ENCODE measurements at regions not wholly inside any gene's neighbourhood (a gene's known extent, or its start where the extent isn't known, plus 50 kb on each side); places are given as distances from the start of the nearest gene placed in this dataset.

- Histone ChIP-seq H3K27me3 (ENCODE audit: insufficient read depth, low read length) (no peaks in the 10 kb centered on the region), H2AFZ (ENCODE audit: low read depth, low read length, poor library complexity, severe bottlenecking) (peak overlapping the region; percentile 24), H3K4me2 (ENCODE audit: low read length) (peak overlapping the region; percentile 79), H3K4me3 (replicated peaks in 1 of 2; ENCODE audit: low read depth in 1 of 2, low read length in 2 of 2) (peak overlapping the region; percentile 26 to 41), H3K27ac (ENCODE audit: low read depth, low read length) (0 out of 2 replicates have a peak overlapping the region, but pooled peaks have one; percentile 4), H3K79me2 (ENCODE audit: insufficient read depth, low read length) (no peaks in the 10 kb centered on the region), H3K9me2 (ENCODE audit: insufficient read depth) (no peaks in the 10 kb centered on the region), H3K9ac (ENCODE audit: low read length) (peak overlapping the region; percentile 12; the same call in 1 of the 2 replicates), H3K36me3 (ENCODE audit: control insufficient read depth in 1 of 2, insufficient read depth in 2 of 2, low read length in 2 of 2) (no peaks in the 10 kb centered on the region), H3K9me3 (ENCODE audit: control insufficient read depth in 1 of 2, insufficient read depth in 1 of 2, low read depth in 1 of 2, low read length in 2 of 2) (no peaks in the 10 kb centered on the region), H3K4me1 (ENCODE audit: control insufficient read depth in 1 of 2, insufficient read depth in 2 of 2, low read length in 2 of 2) (peaks cover 53 to 62% of the 10 kb centered on the region in 2 experiments), H4K20me1 (ENCODE audit: insufficient read depth) (no peaks in the 10 kb centered on the region)
- ChIA-PET RAD21 (ENCODE audit: low non-redundant PET in 1 of 2, low total read pairs in 2 of 2, uncharacterized antibody in 2 of 2, unreplicated experiment in 2 of 2) (interaction anchor here in 1 of 2 experiments (0.6 to 1.0 kb wide), 2 partner anchors 23 to 168 kb away, joined by 4 to 8 read pairs; no protein-coding TSS in a partner anchor), CTCF (no interaction called here), POLR2A (interaction anchor here (0.5 to 0.9 kb wide), 2 partner anchors 162 to 262 kb away, joined by 4 to 5 read pairs; no protein-coding TSS in a partner anchor)
- peak; percentile 18 for DNase-seq (ENCODE audit: low read depth, low spot score)
- no TSS peak for BruUV-seq (replicated peaks)
- ATAC-seq: peak; percentile 50
- TF ChIP-seq, protein P1, sequence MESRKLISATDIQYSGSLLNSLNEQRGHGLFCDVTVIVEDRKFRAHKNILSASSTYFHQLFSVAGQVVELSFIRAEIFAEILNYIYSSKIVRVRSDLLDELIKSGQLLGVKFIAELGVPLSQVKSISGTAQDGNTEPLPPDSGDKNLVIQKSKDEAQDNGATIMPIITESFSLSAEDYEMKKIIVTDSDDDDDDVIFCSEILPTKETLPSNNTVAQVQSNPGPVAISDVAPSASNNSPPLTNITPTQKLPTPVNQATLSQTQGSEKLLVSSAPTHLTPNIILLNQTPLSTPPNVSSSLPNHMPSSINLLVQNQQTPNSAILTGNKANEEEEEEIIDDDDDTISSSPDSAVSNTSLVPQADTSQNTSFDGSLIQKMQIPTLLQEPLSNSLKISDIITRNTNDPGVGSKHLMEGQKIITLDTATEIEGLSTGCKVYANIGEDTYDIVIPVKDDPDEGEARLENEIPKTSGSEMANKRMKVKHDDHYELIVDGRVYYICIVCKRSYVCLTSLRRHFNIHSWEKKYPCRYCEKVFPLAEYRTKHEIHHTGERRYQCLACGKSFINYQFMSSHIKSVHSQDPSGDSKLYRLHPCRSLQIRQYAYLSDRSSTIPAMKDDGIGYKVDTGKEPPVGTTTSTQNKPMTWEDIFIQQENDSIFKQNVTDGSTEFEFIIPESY (IDR thresholded peaks at IDR 0.05; ENCODE audit: extremely low read depth, insufficient replicate concordance, low read length): no peak
- no peak for TF ChIP-seq SIN3A (IDR thresholded peaks at IDR 0.05; ENCODE audit: low read depth)
- peak; percentile 17; the same call in 1 of the 2 replicates for TF ChIP-seq POLR2AphosphoS5 (IDR thresholded peaks at IDR 0.05; ENCODE audit: low read depth, low read length)
- TF ChIP-seq, protein P2, sequence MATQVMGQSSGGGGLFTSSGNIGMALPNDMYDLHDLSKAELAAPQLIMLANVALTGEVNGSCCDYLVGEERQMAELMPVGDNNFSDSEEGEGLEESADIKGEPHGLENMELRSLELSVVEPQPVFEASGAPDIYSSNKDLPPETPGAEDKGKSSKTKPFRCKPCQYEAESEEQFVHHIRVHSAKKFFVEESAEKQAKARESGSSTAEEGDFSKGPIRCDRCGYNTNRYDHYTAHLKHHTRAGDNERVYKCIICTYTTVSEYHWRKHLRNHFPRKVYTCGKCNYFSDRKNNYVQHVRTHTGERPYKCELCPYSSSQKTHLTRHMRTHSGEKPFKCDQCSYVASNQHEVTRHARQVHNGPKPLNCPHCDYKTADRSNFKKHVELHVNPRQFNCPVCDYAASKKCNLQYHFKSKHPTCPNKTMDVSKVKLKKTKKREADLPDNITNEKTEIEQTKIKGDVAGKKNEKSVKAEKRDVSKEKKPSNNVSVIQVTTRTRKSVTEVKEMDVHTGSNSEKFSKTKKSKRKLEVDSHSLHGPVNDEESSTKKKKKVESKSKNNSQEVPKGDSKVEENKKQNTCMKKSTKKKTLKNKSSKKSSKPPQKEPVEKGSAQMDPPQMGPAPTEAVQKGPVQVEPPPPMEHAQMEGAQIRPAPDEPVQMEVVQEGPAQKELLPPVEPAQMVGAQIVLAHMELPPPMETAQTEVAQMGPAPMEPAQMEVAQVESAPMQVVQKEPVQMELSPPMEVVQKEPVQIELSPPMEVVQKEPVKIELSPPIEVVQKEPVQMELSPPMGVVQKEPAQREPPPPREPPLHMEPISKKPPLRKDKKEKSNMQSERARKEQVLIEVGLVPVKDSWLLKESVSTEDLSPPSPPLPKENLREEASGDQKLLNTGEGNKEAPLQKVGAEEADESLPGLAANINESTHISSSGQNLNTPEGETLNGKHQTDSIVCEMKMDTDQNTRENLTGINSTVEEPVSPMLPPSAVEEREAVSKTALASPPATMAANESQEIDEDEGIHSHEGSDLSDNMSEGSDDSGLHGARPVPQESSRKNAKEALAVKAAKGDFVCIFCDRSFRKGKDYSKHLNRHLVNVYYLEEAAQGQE (IDR thresholded peaks at IDR 0.05; ENCODE audit: low read depth): no peak
- TF ChIP-seq MAX (IDR thresholded peaks at IDR 0.05): peak; percentile 48; the same call in 1 of the 2 replicates
- peak; percentile 44; the same call in 1 of the 2 replicates for TF ChIP-seq SP1 (IDR thresholded peaks at IDR 0.05; ENCODE audit: low read depth)
- intact Hi-C loops (cut with micrococcal nuclease): no loop called here
These were observed 176.7 kb downstream of the GLI2 start for GRCh38 chr2:120912101-120912985.
